ENCODE measurements at regions not wholly inside any gene's neighbourhood (a gene's known extent, or its start where the extent isn't known, plus 50 kb on each side); places are given as distances from the start of the nearest gene placed in this dataset.

- no peak for FAIRE-seq
These were observed 499.0 kb downstream of the CPS1 start for GRCh38 chr2:211055438-211055837.

GRCh38 chr2:211061612-211062296, 505.4 kb downstream of the CPS1 start:
- DNase-seq (ENCODE audit: low spot score) = no peak
- FAIRE-seq = no peak

More at GRCh38 chr2:211055438-211055837, 499.0 kb downstream of the CPS1 start:
- DNase-seq (ENCODE audit: low spot score) = peak; percentile 12

- no peak for FAIRE-seq
- no peak for DNase-seq (ENCODE audit: low spot score)
These were observed 505.9 kb downstream of the CPS1 start for GRCh38 chr2:211062297-211062612.

GRCh38 chr2:211067029-211067428, 510.6 kb downstream of the CPS1 start:
- DNase-seq (ENCODE audit: low spot score) (no peak), FAIRE-seq (no peak)

- DNase-seq (ENCODE audit: low spot score) (no peak), FAIRE-seq (no peak)
These were observed 511.8 kb downstream of the CPS1 start for GRCh38 chr2:211068108-211068780.

GRCh38 chr2:211070547-211070946, 514.1 kb downstream of the CPS1 start:
- FAIRE-seq (no peak), DNase-seq (ENCODE audit: low spot score) (no peak)

- DNase-seq (ENCODE audit: low spot score) = no peak
- FAIRE-seq = no peak
These were observed 520.9 kb downstream of the CPS1 start for GRCh38 chr2:211077216-211077767.

GRCh38 chr2:211084352-211084751, 528.0 kb downstream of the CPS1 start:
- FAIRE-seq = no peak
- DNase-seq (ENCODE audit: low spot score) = no peak

- FAIRE-seq (no peak), DNase-seq (ENCODE audit: low spot score) (peak; percentile 21)
These were observed 528.8 kb downstream of the CPS1 start for GRCh38 chr2:211085056-211085680.

GRCh38 chr2:211086049-211086448, 529.6 kb downstream of the CPS1 start:
- FAIRE-seq (no peak), DNase-seq (ENCODE audit: low spot score) (no peak)

- FAIRE-seq (no peak), DNase-seq (ENCODE audit: low spot score) (no peak)
These were observed 532.7 kb downstream of the CPS1 start for GRCh38 chr2:211089127-211089526.

GRCh38 chr2:211093743-211094303, 537.4 kb downstream of the CPS1 start:
- FAIRE-seq (no peak), DNase-seq (ENCODE audit: low spot score) (peak; percentile 9)

GRCh38 chr2:211103989-211104388, 547.6 kb downstream of the CPS1 start:
- DNase-seq (ENCODE audit: low spot score) = peak; percentile 12
- no peak for FAIRE-seq

GRCh38 chr2:211113334-211114175, 557.2 kb downstream of the CPS1 start:
- FAIRE-seq (no peak), DNase-seq (ENCODE audit: low spot score) (no peak)

GRCh38 chr2:211114826-211115455, 558.5 kb downstream of the CPS1 start:
- FAIRE-seq (no peak), DNase-seq (ENCODE audit: low spot score) (no peak)

GRCh38 chr2:211117026-211117425, 560.6 kb downstream of the CPS1 start:
- no peak for FAIRE-seq
- DNase-seq (ENCODE audit: low spot score) = no peak

- FAIRE-seq (no peak), DNase-seq (ENCODE audit: low spot score) (no peak)
These were observed 569.9 kb downstream of the CPS1 start for GRCh38 chr2:211126256-211126655.

- DNase-seq (ENCODE audit: low spot score) = no peak
- no peak for FAIRE-seq
These were observed 571.1 kb downstream of the CPS1 start for GRCh38 chr2:211127501-211127900.

GRCh38 chr2:211128287-211128686, 571.9 kb downstream of the CPS1 start:
- FAIRE-seq (no peak), DNase-seq (ENCODE audit: low spot score) (peak; percentile 28)

- no peak for FAIRE-seq
These were observed 573.4 kb downstream of the CPS1 start for GRCh38 chr2:211129798-211130197.

GRCh38 chr2:211132046-211132445, 575.6 kb downstream of the CPS1 start:
- no peak for DNase-seq (ENCODE audit: low spot score)
- no peak for FAIRE-seq

More at GRCh38 chr2:211129798-211130197, 573.4 kb downstream of the CPS1 start:
- no peak for DNase-seq (ENCODE audit: low spot score)

Measured in urothelium cell line (cell line).